Left cardiac atrium (tissue), 4 donors: ENCODE measurements at regions not wholly inside any gene's neighbourhood (a gene's known extent, or its start where the extent isn't known, plus 50 kb on each side); places are given as distances from the start of the nearest gene placed in this dataset.
A peak's percentile ranks its signal among the peaks of the same experiment; 100 is the strongest.

Experiments
- ATAC-seq, 2 donors: fragments of 200-7000 bp; cut with Tn5 transposase; one replicate each; pipeline ENCODE4 v1.9.1; 2020; ENCODE audit warnings: mild to moderate bottlenecking in 2 of 2, moderate library complexity in 2 of 2
- DNase-seq: peaks from one replicate; pipeline ENCODE4 v3.0.0-alpha.2; 2020
- intact Hi-C, 2 donors: fragments of 100-400 bp; cut with DNase I; formaldehyde crosslinking; loops; one replicate each; pipeline versions ENCODE4 v1.14.1 to v1.15.1; 2022 to 2023
- donor health status: DM: no; HTN: yes; CAD: no.
- donor health status: DM: no; HTN: yes; CAD: no; lungs with severe emphysema.
- donor health status: DM: yes; HTN: yes; CAD: no.
- donor health status: Dilated cardiomyopathy.

- intact Hi-C loops, result no loop called here
- ATAC-seq (no peak), DNase-seq (no peak)
These were observed 179.2 kb upstream of the MBNL1 start for GRCh38 chr3:152089528-152089927.

GRCh38 chr3:152091725-152092124 lies 177.0 kb upstream of the MBNL1 start:
- ATAC-seq (no peak), DNase-seq (no peak)
- intact Hi-C loops, result no loop called here

DNA sequence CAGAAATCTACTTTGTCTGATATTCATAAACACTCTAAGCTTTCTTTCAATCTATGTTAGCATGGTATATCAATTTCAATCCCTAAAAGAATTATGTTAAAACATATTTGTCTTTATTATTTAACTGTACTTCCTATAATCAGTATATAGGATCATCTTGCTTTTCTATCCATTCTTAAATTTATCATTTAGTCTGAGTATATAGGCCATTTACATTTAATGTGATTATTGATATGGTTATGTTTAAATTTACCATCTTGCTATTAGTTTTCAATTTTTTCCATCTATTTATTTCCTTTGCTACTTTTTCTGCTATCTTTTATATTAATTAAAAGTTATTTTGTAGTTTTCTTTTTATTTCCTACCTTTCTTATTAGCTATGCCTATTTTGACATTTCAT lies 174.8 kb upstream of the MBNL1 start:
- intact Hi-C loops, result no loop called here
- ATAC-seq, result no peak
- DNase-seq, result no peak

GRCh38 chr3:152094406-152094805 lies 174.3 kb upstream of the MBNL1 start:
- intact Hi-C loops, result no loop called here
- DNase-seq (no peak), ATAC-seq (no peak)

DNA sequence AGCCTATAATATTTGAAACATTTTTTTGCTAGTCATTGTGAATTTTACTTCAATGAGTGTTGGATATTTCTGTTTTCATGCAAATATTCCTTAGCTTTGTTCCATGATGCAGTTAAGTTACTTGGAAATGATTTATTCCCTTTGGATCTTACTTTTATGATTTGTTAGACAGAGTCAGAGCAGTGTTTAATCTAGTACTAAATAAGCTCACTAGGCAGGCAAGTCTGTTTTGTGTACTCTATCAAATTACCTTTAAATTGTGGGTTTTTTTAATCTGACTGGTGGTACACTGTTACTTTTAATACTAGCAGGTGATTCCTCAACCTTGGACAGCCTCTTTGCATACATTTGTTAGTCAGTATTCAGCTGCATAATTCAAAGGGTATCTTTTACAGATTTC lies 173.3 kb upstream of the MBNL1 start:
- DNase-seq (no peak), ATAC-seq (no peak)
- intact Hi-C loops, result no loop called here

DNA sequence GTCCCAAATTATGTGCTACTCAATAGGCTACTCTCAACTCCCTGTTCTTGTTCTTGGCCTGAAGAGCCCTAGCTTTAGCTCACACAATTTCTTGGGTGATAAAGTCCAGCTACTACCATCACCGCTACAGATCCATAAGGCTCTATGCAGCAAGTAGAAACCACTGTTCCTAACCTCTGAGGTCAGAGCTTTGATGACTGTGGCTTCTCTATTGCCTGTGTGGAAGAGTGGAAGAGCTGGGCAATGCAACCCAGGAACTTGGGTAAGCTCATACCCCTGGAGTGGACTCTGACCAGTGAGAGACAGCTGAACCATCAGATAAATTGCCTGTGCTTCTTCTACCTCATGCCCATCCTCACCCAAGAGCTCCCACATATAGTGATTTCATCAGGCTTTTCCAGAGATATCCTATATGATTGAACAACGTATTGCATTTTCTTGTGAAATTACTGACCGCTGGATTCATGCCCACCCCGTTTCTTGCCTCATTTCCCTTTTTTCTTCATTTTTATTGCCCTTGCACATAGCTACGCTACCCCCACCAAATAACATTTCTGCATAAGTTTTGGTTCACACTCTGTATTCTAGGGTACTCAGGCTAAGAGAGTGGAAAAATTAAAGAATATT lies 172.3 kb upstream of the MBNL1 start:
- ATAC-seq, result no peak
- DNase-seq, result no peak
- intact Hi-C loops, result no loop called here

DNA sequence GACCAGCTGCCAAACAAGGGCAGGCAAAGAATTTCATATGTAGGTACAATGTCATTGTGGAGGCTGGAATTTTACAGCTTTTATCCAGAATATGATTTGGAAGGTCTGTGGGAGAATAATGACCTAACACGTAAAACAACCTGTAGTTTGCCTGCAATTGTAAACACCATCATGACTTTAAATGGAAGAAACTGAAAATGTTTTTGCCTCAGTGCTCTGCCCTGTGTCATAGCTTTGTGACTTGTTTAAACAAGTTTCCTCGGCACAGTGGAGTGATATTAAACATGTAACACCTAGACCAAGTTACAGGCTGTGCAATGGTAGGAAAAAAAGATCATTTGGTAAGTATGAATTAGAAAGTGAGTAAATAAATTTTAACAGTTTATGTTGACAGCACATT lies 171.6 kb upstream of the MBNL1 start:
- intact Hi-C loops, result no loop called here
- DNase-seq, result no peak
- no peak for ATAC-seq

DNA sequence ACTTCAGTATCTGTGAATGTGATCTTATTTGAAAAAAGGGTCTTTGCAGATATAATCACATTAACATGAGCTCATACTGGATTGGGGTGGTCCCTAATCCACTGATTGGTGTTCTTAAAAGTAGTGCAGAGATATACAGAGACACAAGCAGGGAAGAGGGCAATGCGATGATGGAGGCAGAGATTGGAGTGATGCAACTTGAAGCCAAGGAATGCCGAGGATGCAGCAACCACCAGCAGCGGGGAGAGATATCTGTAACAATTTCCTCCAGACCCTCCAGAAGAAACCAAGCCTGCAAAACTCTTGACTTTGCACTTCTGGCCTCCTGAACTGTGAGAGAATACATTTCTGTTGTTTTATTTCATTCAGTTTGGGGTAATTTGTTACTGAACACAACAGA lies 171.0 kb upstream of the MBNL1 start:
- DNase-seq, result no peak
- intact Hi-C loops, result no loop called here
- no peak for ATAC-seq

- DNase-seq (no peak), ATAC-seq (no peak)
- intact Hi-C loops, result no loop called here
These were observed 168.1 kb upstream of the MBNL1 start for GRCh38 chr3:152100491-152101132.

GRCh38 chr3:152102410-152102809 lies 166.3 kb upstream of the MBNL1 start:
- DNase-seq (no peak), ATAC-seq (no peak)
- intact Hi-C loops, result no loop called here

DNA sequence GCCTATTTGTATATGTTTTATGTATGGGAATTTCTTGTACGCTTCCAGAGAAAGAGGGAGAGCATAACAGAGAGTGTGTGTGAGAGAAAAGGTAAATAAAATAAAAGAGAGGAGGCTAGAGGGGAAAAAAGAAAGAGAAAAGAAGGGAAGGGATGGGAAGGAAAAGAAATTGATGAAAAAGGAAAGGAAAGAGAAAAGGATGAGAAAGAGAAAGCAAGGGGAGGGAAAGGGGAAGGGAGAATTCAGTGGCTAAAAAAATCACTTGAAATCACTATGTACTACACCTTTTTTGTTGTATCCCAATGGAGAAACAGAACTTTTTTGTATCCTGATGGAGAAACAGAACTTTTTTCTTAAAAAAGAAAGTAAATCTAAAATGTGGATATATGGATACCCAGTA lies 165.5 kb upstream of the MBNL1 start:
- no peak for ATAC-seq
- intact Hi-C loops, result no loop called here

DNA sequence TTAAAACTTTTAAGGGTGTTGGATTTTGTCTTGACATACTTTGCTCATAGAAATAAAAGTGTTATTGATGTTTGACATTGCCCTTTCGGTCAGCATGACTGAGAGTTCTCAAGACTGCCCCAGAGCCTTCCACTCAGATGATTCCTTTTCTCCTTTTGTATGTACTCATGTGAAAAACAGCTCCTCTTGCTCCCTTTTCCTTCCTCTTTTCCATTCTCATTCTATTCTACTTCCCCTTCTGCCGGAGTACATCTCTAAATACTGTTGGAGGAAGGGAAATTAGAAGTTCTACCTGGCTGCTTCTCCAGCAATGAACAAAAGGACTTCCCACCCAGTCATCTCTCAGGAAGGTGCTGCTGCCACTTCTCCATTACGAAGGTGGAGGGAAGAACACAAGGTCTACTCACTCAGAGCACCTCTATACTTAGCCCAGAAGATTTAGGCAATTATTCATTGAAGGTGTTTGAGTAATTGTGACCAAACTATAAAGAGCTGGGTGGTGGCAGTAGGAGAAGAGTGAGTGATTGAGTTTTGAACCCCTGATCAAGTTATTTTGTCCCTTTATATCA lies 163.8 kb upstream of the MBNL1 start:
- DNase-seq (no peak), ATAC-seq (no peak)
- intact Hi-C loops, result no loop called here

More for the DNA sequence above, 165.5 kb upstream of the MBNL1 start:
- DNase-seq, result no peak

GRCh38 chr3:152105446-152105845 lies 163.3 kb upstream of the MBNL1 start:
- no peak for ATAC-seq
- intact Hi-C loops, result no loop called here
- DNase-seq, result no peak

GRCh38 chr3:152109038-152109437 lies 159.7 kb upstream of the MBNL1 start:
- DNase-seq (no peak), ATAC-seq (no peak)
- intact Hi-C loops, result no loop called here

- DNase-seq, result no peak
- intact Hi-C loops, result no loop called here
- ATAC-seq, result no peak
These were observed 155.3 kb upstream of the MBNL1 start for GRCh38 chr3:152113413-152113812.

DNA sequence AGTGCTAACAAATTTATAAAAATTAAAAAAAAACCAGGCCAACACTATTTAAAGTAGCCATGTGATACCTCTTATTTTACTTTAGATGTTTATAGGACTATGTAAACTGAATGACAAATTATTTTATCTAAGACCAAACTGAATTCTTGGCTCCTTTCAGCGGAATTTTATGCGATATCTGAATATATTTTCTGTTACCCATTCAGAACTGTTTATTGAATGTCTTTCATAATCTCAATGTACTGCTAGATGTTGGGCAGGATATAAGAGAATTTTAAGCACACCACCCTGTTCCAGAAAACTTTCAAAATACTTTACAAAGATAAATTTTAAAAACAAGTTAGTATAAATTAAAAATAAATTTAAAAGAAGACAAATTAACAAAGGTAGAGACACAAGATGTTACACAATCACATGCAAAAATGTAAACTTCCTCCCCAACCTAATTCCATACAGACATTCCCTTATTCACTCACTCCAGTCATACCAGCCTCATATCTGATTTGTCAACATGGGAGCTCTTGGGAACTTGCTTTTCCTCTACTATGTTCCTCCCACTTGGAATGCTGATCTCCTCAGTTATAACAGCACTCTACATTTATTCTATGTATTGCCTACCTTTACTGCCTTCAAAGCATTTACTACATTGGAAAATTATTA lies 154.6 kb upstream of the MBNL1 start:
- no peak for DNase-seq
- ATAC-seq, result no peak
- intact Hi-C loops, result no loop called here

DNA sequence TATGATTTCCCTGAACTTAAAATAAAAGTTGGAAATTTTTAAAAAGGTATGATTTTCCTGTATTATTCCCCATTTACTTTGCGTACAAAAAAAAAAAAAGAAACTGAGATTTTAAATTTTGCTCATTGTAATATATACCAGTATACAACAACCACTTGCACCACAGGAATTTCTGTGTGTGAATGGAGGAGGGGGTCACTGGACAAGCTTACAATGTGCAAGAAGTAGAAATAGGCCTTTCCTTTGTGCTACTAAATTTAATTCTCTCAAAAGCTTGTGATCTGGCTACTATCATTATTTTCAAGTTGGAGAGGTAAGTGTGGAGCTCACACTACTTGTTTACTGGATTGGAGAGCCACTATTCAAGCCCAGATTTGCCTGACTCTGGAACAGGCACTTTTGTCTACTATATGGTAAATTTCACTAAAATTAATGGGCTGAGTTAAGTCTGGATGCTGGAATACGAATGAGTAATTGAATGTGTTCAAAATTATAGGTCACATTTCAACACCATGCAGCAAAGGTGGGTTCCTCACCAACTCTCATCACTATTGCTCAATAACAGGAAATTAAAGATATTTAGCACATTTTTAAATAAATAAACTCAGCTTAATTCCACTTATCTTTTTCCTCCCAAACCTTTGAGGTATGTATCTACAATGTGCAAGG lies 148.0 kb upstream of the MBNL1 start:
- intact Hi-C loops, result no loop called here
- ATAC-seq (peak in 1 of 2 donors; percentile 79), DNase-seq (no peak)

GRCh38 chr3:152121270-152121636 lies 147.5 kb upstream of the MBNL1 start:
- peak; percentile 12 to 95 for ATAC-seq
- DNase-seq, result no peak
- intact Hi-C loops, result no loop called here

- ATAC-seq (no peak), DNase-seq (no peak)
- intact Hi-C loops, result no loop called here
These were observed 145.9 kb upstream of the MBNL1 start for GRCh38 chr3:152122851-152123250.

DNA sequence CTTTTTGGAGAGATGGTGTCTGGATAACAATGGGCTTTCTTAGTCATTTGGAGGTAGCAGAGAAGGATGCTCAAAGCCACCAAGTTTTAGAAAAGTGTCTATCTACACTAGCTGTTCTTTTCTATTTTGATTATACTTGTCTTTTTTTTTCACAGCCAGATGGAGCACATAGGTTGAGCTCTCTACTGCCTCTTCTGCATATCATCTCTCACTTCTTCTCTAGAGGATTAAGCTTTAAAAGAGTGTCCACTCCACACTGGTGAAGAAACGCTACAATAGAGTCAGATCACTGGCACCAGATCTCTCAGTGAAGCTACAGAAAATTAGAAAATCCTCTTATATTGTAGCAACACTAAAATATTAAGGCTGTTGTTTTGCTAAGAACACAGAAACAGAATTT lies 145.3 kb upstream of the MBNL1 start:
- intact Hi-C loops, result no loop called here
- ATAC-seq (no peak), DNase-seq (no peak)
